ENCODE measurements at regions not wholly inside any gene's neighbourhood (a gene's known extent, or its start where the extent isn't known, plus 50 kb on each side); places are given as distances from the start of the nearest gene placed in this dataset.

DNA sequence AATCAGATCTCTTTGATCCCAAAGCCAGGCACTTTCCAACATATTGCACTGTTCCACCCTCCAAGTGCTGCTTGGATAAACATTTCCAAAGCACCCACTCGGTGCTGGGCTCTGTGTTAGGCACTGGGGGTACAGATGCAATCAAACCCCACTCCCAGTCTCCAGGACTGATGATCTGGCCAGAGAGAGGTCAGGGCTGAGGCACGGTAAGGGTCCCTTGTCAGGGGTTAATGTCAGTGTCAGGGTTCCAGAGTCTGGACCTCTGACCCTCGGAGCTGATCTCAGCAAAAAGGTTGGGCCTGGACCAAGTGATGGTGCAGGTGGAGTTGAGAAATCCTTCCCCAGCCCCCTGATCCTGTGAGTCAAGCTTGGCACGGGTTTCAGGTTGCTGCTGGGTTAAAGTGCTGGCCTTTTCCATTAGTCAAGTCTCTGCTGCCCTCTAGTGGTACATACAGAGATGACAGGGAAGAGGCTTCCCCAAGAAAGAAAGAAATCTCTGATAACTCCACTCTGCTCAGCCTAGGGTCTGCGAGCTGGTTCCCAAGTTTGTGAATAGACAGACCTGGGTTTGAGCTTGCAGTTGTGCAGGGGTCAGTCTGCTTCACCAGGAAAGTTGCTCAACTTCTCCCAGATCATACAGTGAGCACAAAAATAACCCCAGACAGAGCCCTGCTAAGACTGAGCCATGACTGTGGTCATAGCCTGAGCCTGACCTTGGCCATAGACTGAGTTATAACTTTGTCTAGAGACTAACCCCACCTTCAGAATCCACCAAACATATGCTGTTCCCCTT lies 74.6 kb downstream of the DMRTA2 start:
- no peak for DNase-seq (ENCODE audit: low spot score)
- peak; percentile 64 for ATAC-seq (ENCODE audit: low FRiP score)
- TF ChIP-seq, protein P1, sequence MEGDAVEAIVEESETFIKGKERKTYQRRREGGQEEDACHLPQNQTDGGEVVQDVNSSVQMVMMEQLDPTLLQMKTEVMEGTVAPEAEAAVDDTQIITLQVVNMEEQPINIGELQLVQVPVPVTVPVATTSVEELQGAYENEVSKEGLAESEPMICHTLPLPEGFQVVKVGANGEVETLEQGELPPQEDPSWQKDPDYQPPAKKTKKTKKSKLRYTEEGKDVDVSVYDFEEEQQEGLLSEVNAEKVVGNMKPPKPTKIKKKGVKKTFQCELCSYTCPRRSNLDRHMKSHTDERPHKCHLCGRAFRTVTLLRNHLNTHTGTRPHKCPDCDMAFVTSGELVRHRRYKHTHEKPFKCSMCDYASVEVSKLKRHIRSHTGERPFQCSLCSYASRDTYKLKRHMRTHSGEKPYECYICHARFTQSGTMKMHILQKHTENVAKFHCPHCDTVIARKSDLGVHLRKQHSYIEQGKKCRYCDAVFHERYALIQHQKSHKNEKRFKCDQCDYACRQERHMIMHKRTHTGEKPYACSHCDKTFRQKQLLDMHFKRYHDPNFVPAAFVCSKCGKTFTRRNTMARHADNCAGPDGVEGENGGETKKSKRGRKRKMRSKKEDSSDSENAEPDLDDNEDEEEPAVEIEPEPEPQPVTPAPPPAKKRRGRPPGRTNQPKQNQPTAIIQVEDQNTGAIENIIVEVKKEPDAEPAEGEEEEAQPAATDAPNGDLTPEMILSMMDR (IDR thresholded peaks at IDR 0.05), result peak in 1 of 3 donors; percentile 62

- DNase-seq (ENCODE audit: low spot score) (no peak), ATAC-seq (ENCODE audit: low FRiP score) (no peak)
- TF ChIP-seq, protein P1 (IDR thresholded peaks at IDR 0.05), result no peak
These were observed 75.3 kb downstream of the DMRTA2 start for GRCh38 chr1:50347933-50348332.

- no peak for ATAC-seq (ENCODE audit: low FRiP score)
- TF ChIP-seq, protein P1 (IDR thresholded peaks at IDR 0.05), result no peak
- DNase-seq (ENCODE audit: low spot score), result no peak
These were observed 76.6 kb downstream of the DMRTA2 start for GRCh38 chr1:50346621-50347020.

GRCh38 chr1:50343323-50343722 lies 79.9 kb downstream of the DMRTA2 start:
- TF ChIP-seq, protein P1 (IDR thresholded peaks at IDR 0.05), result no peak
- no peak for ATAC-seq (ENCODE audit: low FRiP score)
- DNase-seq (ENCODE audit: low spot score), result no peak

DNA sequence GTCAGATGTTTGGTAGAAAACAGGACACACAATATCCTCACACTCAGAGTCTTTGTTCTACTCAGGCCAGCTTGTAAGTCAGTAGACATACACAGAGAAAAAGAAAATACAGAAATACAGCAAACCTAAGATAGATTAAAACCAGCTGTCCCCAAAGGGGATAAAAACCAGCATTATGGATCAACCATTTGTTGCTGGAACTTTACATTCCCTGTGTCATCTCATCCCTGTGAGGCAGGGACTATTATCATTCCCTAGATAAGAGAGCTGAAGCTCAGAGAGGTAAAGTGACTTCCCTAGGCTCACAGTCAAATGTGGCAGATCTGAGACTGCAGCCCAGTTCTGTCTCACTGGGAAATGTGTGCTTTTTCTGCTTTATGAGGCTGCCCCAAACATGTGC lies 80.7 kb downstream of the DMRTA2 start:
- no peak for DNase-seq (ENCODE audit: low spot score)
- TF ChIP-seq, protein P1 (IDR thresholded peaks at IDR 0.05), result no peak
- no peak for ATAC-seq (ENCODE audit: low FRiP score)

DNA sequence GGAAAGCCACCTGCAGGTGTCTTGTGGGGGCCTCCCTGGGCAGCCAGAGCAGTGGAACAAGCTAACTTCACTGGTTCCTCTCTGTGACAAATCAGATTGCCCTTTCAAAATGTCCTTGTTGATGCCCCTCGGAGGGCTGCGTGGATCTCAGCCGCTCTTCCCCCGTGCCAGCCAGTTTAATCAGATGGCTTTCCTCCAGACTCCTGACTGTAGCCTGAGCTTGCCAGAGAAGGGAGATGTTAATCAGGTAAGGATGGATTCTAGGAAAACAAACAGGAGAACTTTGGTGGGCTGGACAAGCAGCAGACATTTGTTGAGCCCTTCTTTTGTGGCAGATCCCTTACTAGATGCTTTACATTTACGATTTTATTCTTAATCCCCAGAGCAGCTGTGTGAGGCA lies 88.2 kb downstream of the DMRTA2 start:
- ATAC-seq (ENCODE audit: low FRiP score) (no peak), DNase-seq (ENCODE audit: low spot score) (no peak)
- TF ChIP-seq, protein P1 (IDR thresholded peaks at IDR 0.05), result no peak

GRCh38 chr1:50333595-50333974 lies 89.7 kb downstream of the DMRTA2 start:
- DNase-seq (ENCODE audit: low spot score), result no peak
- TF ChIP-seq, protein P1 (IDR thresholded peaks at IDR 0.05), result no peak
- peak; percentile 62 for ATAC-seq (ENCODE audit: low FRiP score)

Data from omental fat pad (tissue), 3 donors.